ENCODE measurements at regions not wholly inside any gene's neighbourhood (a gene's known extent, or its start where the extent isn't known, plus 50 kb on each side); places are given as distances from the start of the nearest gene placed in this dataset.

GRCh38 chr4:55175779-55176231 lies 50.4 kb upstream of the KDR start:
- no peak for DNase-seq

GRCh38 chr4:55176497-55176896 lies 51.1 kb upstream of the KDR start:
- DNase-seq: no peak

- DNase-seq: no peak
Observed at GRCh38 chr4:55177461-55177860, 52.1 kb upstream of the KDR start.

- no peak for DNase-seq
Observed at GRCh38 chr4:55178226-55179005, 53.0 kb upstream of the KDR start.

- no peak for DNase-seq
Observed at GRCh38 chr4:55181010-55182005, 55.9 kb upstream of the KDR start.

- DNase-seq: peak; percentile 5
Observed at GRCh38 chr4:55183926-55184599, 58.7 kb upstream of the KDR start.

- peak; percentile 42 for DNase-seq
Observed at GRCh38 chr4:55184600-55185523, 59.5 kb upstream of the KDR start.

- DNase-seq: no peak
Observed at GRCh38 chr4:55186123-55186522, 60.7 kb upstream of the KDR start.

GRCh38 chr4:55186700-55187099 lies 61.3 kb upstream of the KDR start:
- DNase-seq: no peak

- no peak for DNase-seq
Observed at GRCh38 chr4:55214172-55214571, 88.8 kb upstream of the KDR start.

GRCh38 chr4:55215087-55215486 lies 89.7 kb upstream of the KDR start:
- DNase-seq: no peak

GRCh38 chr4:55216863-55217635 lies 91.7 kb upstream of the KDR start:
- DNase-seq: no peak

- DNase-seq: no peak
Observed at GRCh38 chr4:55218041-55218440, 92.6 kb upstream of the KDR start.

GRCh38 chr4:55237839-55238238 lies 108.2 kb upstream of the SRD5A3 start:
- DNase-seq: no peak

- DNase-seq: no peak
Observed at GRCh38 chr4:55238407-55238806, 107.6 kb upstream of the SRD5A3 start.

GRCh38 chr4:55241461-55241860 lies 104.6 kb upstream of the SRD5A3 start:
- DNase-seq: no peak

GRCh38 chr4:55242506-55242905 lies 103.5 kb upstream of the SRD5A3 start:
- no peak for DNase-seq

- DNase-seq: no peak
Observed at GRCh38 chr4:55247521-55247920, 98.5 kb upstream of the SRD5A3 start.

GRCh38 chr4:55248756-55249155 lies 97.3 kb upstream of the SRD5A3 start:
- DNase-seq: no peak

- DNase-seq: no peak
Observed at GRCh38 chr4:55249476-55249875, 96.6 kb upstream of the SRD5A3 start.

GRCh38 chr4:55251342-55251741 lies 94.7 kb upstream of the SRD5A3 start:
- DNase-seq: no peak
